DND-41 (cell line): ENCODE measurements at regions not wholly inside any gene's neighbourhood (a gene's known extent, or its start where the extent isn't known, plus 50 kb on each side); places are given as distances from the start of the nearest gene placed in this dataset.

ENCODE experiments used
- ATAC-seq: fragments of 200-7000 bp; cut with Tn5 transposase; 3 replicates; pipeline ENCODE4 v1.9.1; 2021; ENCODE audit warnings: low read depth; ENCODE audit not compliant: insufficient read depth
- DNase-seq: peaks from one replicate; pipeline ENCODE4 v3.0.0-alpha.2; 2020
- H2AFZ ChIP-seq: 2 replicates; pipeline ENCODE4 v1.6.0; 2012; ENCODE audit warnings: low read depth, low read length
- H3K27ac ChIP-seq: 2 replicates; pipeline ENCODE4 v1.5.1; 2012; ENCODE audit warnings: low read length, inconsistent platforms
- H3K27me3 ChIP-seq: fragments of 200-600 bp; sonication (generic); 2 replicates; pipeline ENCODE4 v1.6.0; 2012; ENCODE audit warnings: low read length, mild to moderate bottlenecking, inconsistent platforms; ENCODE audit not compliant: insufficient read depth, poor library complexity
- H3K36me3 ChIP-seq: 2 replicates; pipeline ENCODE4 v1.5.1; 2012; ENCODE audit warnings: low read length, inconsistent platforms; ENCODE audit not compliant: insufficient read depth
- H3K4me1 ChIP-seq: 2 replicates; pipeline ENCODE4 v1.5.1; 2012; ENCODE audit warnings: mild to moderate bottlenecking, low read length; ENCODE audit not compliant: insufficient read depth
- H3K4me2 ChIP-seq: 2 replicates; pipeline ENCODE4 v1.6.0; 2012; ENCODE audit warnings: mild to moderate bottlenecking, moderate library complexity, low read length, inconsistent platforms; ENCODE audit not compliant: insufficient read depth
- H3K4me3 ChIP-seq, 2 experiments: fragments of 200-600 bp in 1 of 2; shearing (Covaris generic) in 1 of 2; 2 replicates each; pipeline ENCODE4 v1.5.1; 2012 to 2016; ENCODE audit warnings: inconsistent platforms in 2 of 2, low read length in 2 of 2, mild to moderate bottlenecking in 2 of 2, low read depth in 1 of 2, moderate library complexity in 1 of 2
- H3K79me2 ChIP-seq: 2 replicates; pipeline ENCODE4 v1.6.0; 2012; ENCODE audit warnings: low read length, inconsistent platforms; ENCODE audit not compliant: insufficient read depth
- H3K9ac ChIP-seq: 2 replicates; pipeline ENCODE4 v1.6.0; 2012; ENCODE audit warnings: low read depth, mild to moderate bottlenecking, inconsistent platforms, low read length, moderate library complexity
- H3K9me3 ChIP-seq: 2 replicates; pipeline ENCODE4 v1.5.1; 2012; ENCODE audit warnings: low read length, moderate library complexity, mild to moderate bottlenecking, inconsistent platforms; ENCODE audit not compliant: insufficient read depth, severe bottlenecking
- H4K20me1 ChIP-seq: 2 replicates; pipeline ENCODE4 v1.6.0; 2012; ENCODE audit warnings: low read length; ENCODE audit not compliant: insufficient read depth
- EZH2 ChIP-seq: IDR thresholded peaks from 3 replicates; pipeline ENCODE4 v1.6.1; 2012; ENCODE audit warnings: borderline replicate concordance, low read depth, mild to moderate bottlenecking, moderate library complexity, low read length, inconsistent platforms; ENCODE audit not compliant: severe bottlenecking
- TF ChIP-seq, protein P1 (sequence below): IDR thresholded peaks from 2 replicates; pipeline ENCODE4 v1.5.1; 2012; ENCODE audit warnings: borderline replicate concordance, low read length, moderate library complexity, mild to moderate bottlenecking; ENCODE audit not compliant: poor library complexity, severe bottlenecking; ENCODE audit errors: extremely low read depth

DNA sequence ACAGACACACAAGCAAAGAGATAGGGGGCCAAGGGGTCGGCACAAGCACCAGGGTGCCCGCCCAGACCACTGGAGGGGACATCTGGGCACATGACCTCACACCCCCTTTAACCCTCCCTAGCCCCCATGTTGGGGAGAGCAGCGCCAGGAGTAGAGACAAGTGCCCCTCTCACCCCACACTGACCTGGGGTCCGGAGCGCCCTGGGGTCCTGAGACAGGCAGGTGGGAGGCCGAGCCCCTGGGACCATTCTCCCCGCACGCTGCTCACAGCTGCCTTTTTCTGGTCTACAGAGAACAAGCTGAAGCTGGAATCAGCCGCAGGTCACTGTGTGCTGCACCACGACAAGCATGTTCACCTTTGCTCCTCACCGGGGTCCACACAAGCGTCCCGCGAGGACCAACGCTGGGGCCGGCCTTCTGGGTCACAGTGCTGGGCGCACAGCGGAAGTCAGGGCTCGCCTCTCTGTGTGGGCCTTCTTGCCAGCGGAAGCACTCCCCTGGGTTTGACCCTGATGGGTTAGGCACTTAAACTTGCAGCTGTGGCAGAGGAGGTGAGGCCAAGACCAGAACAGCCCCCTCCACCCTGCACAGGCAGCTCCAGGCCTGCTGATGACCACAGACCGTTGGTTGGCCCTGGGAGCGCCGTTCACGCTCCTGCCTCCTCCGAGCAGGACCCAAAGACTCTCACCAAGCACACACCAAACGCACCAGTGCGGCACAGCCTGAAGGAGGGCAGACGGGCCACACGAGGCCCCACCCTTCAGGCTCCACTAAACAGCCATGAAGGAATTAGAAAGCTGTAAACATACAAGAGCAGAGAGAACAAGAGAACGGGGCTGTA is 275.3 kb downstream of the EIPR1 start:
- H3K9ac ChIP-seq: no peak overlapping the region
- H3K4me3 ChIP-seq: no peak overlapping the region
- ATAC-seq (no peak), DNase-seq (no peak)
- H3K4me1 ChIP-seq: no peaks in the 10 kb centered on the region
- H3K27ac ChIP-seq: no peak overlapping the region
- H3K36me3 ChIP-seq: no peaks in the 10 kb centered on the region
- no peaks in the 10 kb centered on the region for H3K9me3 ChIP-seq
- H3K27me3 ChIP-seq: no peaks in the 10 kb centered on the region
- H3K79me2 ChIP-seq: no peaks in the 10 kb centered on the region
- no peaks in the 10 kb centered on the region for H4K20me1 ChIP-seq
- H2AFZ ChIP-seq: no peak overlapping the region
- TF ChIP-seq, protein P1, sequence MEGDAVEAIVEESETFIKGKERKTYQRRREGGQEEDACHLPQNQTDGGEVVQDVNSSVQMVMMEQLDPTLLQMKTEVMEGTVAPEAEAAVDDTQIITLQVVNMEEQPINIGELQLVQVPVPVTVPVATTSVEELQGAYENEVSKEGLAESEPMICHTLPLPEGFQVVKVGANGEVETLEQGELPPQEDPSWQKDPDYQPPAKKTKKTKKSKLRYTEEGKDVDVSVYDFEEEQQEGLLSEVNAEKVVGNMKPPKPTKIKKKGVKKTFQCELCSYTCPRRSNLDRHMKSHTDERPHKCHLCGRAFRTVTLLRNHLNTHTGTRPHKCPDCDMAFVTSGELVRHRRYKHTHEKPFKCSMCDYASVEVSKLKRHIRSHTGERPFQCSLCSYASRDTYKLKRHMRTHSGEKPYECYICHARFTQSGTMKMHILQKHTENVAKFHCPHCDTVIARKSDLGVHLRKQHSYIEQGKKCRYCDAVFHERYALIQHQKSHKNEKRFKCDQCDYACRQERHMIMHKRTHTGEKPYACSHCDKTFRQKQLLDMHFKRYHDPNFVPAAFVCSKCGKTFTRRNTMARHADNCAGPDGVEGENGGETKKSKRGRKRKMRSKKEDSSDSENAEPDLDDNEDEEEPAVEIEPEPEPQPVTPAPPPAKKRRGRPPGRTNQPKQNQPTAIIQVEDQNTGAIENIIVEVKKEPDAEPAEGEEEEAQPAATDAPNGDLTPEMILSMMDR: no peak
- no peak for TF ChIP-seq EZH2
- no peak overlapping the region for H3K4me2 ChIP-seq

DNA sequence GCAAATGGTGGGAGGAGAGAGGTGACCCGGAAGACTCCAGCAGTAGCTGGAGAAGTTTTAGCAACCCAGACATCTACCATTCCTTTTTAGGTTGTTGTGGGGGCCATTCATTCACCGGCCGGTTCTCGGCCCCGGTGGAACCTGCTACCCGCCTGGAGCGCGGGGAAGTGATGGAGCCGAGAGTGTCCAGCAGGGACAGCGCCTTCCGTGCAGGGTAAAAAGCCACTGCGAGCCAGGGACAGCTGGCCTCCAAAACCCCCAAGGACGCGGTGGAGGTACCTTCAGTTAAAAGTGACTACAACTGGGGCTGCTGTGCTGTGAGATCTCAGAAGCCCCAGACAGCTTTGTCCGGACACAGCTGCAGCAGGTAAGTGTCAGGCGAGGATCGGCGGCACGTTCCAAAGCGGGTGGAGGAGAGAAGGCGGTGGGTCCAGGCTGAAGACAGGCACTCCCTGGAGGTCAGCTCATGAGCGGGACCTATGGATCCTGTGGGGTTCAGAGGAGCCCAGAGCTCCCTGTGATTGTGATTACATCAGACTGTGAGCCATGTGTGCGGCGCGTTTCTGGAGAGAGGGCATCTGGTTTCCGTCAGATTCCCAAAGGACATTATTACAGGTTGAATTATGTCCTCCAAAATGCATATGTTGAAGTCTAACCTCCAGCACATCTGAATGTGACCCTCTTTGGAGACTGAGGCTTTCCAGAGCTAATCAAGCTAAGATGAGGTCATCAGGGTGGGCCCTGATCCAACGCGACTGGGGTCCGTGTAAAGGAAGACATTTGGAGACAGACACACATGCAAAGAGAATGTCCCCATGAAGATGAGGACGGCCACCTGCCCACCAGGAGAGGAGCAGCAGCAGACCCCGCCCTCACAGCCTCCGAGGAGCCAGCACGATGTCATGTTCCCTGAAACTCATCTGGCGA is 276.3 kb downstream of the EIPR1 start:
- Histone ChIP-seq H3K9ac (no peak overlapping the region), H3K9me3 (no peaks in the 10 kb centered on the region), H3K4me2 (no peak overlapping the region), H3K4me3 (no peak overlapping the region), H2AFZ (no peak overlapping the region), H3K27ac (no peak overlapping the region), H3K79me2 (no peaks in the 10 kb centered on the region), H3K27me3 (no peaks in the 10 kb centered on the region), H3K4me1 (no peaks in the 10 kb centered on the region), H4K20me1 (no peaks in the 10 kb centered on the region), H3K36me3 (no peaks in the 10 kb centered on the region)
- no peak for TF ChIP-seq EZH2
- TF ChIP-seq, protein P1: no peak
- ATAC-seq: no peak
- DNase-seq: no peak

DNA sequence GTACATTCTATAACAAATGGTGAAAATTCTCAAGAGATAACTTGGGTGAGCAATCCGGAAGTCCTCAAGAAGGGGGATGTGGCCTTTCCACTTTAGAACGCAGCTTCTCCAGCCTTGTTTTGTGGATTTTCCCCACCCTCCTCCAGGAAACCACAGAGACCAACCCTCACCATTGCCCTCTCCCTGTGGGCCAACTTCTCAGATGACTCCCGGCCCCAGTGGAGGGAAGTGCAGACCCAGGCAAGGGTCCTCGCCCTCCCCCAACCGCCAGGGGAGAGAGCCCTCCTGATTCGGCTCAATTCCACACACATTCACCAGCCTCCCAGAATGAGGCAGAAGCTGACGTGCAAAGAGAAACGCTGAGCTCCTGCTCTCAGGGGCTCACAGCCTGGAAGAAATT is 277.2 kb downstream of the EIPR1 start:
- Histone ChIP-seq H3K27me3 (no peaks in the 10 kb centered on the region), H3K4me3 (no peak overlapping the region), H3K27ac (no peak overlapping the region), H3K36me3 (no peaks in the 10 kb centered on the region), H3K4me1 (no peaks in the 10 kb centered on the region), H3K9ac (no peak overlapping the region), H4K20me1 (no peaks in the 10 kb centered on the region), H3K79me2 (no peaks in the 10 kb centered on the region), H3K9me3 (no peaks in the 10 kb centered on the region), H3K4me2 (no peak overlapping the region), H2AFZ (no peak overlapping the region)
- TF ChIP-seq, protein P1: no peak
- TF ChIP-seq EZH2: no peak
- ATAC-seq (no peak), DNase-seq (no peak)
